Stimulated activated CD4-positive, alpha-beta T cell treated with anti-CD3 and anti-CD28 coated beads, Interleukin-15, amount 100 ng/mL, for 24 hours (primary cell): ENCODE measurements at regions not wholly inside any gene's neighbourhood (a gene's known extent, or its start where the extent isn't known, plus 50 kb on each side); places are given as distances from the start of the nearest gene placed in this dataset.

Experiments
- DNase-seq: peaks from one replicate; pipeline ENCODE4 v3.0.0-alpha.2; 2020

DNA sequence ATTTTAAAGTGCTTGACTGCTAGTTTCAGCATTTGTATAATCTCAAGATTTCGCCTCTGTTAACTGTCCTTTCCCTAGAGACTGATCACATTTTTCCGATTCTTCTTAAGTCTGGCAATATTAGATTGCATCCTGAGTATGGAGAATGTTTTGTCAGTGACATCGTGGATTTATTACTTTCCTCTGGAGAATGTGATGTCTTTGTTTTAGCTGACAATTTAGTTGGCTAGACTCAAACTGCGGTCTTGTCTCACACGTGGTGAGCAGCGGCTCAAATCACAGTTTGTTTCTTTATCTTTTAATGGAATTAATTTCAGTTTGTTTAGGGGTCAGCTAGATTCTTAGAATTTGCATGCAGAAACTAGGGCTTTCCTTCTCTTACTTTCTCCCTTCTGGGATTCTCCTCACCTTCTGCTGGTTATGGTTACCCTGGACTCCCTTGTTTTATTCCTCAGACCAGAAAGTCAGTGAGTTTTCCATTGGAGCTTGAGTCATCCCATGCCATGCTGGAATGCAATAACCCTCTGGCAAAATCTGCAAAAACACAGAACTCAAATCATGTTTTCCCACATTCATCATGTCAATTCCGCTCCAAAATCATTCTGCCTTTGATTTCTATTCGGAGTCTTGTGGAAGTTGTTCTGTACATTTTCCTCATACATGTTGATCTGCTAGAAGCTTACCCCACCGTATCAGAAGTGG is 327.2 kb upstream of the TRIB2 start:
- DNase-seq = no peak

DNA sequence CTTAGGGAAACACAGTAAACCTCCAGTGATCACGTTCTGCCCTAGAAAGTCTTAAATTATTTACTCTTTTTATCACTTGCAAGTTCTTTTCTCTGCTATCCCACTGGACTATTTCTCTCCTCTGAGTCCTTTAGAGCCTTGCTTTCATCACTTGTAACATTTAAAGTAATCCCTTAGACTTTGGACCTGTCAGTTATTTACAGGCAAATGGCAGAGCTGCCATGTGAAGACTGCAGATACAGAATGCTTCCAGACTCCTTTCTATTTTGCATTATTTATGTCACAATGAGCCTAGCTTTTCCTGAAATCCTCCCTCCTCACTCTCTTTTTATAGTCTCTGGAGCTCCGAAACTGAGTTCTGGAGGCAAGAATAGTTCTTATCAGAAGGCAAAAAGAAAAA is 325.6 kb upstream of the TRIB2 start:
- no peak for DNase-seq

DNA sequence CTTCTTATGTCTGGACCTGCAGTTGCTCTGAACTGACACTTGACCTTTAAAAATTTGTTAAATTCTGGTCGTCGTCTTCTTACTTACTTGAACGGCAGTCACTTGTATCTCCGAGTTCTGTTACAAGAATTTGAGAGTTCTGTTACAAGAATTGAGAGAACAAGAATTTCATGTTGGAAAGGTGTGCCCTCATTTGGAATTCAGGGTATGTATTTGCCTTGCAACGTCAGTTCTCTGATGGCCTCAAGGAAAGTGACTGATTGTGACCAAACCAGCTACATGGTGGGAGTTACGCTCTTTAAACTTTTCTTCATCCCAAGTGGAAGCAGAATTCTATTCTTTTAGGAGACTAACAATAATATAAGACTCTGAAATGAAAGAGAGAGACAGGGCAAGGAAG is 320.0 kb upstream of the TRIB2 start:
- no peak for DNase-seq

DNA sequence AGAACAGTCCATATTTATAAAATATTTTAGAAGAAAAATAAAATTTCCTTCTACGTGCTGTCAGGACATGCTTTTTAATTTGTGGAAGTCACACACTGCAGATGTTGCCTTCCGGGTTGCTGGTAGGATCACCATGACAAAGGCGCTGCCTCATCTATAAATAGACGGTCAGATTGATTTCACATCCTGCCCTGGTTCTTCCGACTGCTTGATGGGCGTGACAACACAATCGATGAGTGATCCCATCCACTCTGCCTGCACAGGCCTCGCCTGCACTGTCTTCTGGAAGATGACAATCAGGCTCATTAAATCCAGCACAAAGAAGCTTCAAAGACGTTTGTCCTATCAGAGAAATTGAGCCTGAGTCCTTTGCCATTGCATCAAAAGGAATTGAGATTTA is 318.9 kb upstream of the TRIB2 start:
- no peak for DNase-seq

DNA sequence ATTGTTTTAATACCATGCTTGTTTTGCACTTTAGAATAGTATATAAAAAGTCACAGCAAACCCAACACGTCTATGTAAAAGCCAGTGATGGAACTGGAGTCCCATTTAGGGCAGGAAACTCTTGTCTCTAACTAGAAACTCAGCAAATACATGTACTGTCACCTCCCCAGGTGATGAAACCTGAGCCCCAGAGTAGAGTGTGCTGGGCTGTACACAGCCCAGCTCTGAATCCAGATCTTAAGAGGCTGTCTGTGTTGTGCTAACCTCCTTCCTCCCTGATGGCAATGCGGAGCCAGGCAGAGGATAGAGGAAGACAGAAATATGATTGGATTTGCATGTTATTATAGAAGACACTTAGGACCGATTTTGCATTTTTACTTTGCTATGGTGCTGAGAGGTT is 317.5 kb upstream of the TRIB2 start:
- no peak for DNase-seq

DNA sequence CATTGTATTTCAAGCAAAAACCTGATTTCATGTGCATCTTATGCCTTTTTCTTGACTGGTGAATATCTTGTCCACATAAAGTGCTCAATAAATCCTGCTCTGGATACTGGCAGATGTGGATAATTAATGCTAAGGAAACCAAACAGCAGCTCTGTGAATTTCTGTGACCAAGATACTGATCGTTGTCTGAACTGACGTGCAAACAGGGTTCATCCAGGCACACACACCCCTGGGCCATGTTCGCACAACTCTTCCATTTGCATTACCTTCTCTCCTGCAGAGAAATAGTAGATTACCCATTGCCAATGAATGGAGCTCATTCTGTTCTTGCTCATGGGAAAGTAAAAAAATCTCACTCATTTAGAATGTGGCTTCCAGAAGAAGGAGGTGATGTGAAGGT is 316.2 kb upstream of the TRIB2 start:
- DNase-seq = no peak

DNA sequence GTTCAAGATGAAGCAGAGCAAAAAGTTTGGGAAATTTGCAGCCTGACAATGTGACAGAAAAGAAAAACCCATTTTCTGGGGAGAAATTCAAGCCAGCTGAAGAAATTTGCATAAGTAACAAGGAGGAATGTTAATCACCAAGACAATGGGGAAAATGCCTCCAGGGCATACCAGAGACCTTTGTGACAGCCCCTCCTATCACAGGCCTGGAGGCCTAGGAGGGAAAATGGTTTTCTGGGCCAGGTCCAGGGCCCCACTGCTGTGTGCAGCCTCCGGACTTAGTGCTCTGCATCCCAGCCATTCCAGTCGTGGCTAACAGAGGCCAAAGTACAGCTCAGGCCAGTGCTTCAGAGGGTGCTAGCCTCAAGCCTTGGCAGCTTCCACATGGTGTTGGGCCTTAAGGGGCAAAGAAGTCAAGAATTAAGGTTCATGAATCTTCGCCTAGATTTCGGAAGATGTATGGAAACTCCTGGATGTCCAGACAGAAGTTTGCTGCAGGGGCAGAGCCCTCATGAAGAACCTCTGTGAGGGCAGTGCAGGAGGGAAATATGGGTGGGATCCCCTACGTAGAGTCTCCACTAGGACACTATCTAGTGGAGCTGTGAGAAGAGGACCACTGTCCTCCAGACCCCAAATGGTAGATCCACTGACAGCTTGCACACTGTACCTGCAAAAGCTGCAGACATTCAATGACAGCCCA is 314.1 kb upstream of the TRIB2 start:
- no peak for DNase-seq

DNA sequence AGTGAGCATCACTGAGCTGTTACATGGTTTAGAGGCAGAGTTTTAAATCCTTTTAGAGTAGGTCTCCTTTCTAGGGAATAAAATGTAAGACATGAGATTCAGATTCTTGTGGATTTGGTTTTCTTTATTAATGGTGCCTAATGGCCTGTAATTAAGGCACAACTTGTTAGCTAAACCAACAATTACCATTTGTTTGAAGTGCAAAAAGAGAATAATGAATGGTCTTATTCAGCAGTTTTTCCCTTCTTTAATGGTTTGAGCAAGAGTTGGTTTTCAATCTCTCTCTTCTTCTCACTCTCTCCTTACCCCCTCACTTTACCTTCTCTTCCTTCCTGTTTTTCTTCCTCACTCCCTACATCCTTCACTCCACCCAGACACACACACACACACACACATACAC is 312.2 kb upstream of the TRIB2 start:
- DNase-seq = no peak

DNA sequence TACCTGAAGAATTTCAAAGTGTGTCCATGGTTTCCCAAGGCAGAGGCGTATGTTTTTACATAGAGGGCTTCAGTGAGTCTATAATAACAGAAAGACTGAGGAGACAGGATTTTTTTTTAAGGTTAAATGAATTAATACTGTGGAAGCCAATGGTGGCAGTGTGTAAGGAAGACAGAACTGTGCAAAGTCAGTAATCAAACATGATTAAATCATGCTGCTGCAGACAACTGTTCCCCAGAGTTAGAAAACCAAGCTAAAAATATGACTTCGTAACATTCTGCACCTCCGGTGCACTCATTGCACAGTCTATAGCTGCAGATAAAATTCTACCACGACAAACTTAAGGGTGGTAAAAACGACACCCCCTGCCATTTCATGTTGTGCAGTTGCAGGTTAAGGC is 309.6 kb upstream of the TRIB2 start:
- no peak for DNase-seq

DNA sequence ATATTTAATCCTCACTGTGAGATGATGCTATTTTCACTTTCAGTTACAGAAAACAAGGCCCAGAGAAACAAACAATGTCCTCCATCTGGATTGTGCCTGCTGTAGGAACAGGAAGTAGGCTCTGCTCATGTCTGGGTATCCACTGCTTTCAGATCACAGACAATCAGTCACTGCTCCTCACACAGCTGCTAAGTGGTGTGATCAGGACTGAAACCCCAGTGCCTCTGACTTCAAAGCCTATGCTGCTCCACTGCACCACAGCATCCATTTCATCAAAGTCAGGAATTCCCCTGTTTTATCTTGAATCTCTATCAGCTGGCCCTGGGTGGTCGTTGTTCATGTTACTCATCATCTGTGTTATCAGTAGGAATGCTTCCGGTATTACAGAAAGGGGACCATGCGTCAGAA is 303.8 kb upstream of the TRIB2 start:
- DNase-seq = peak; percentile 43

DNA sequence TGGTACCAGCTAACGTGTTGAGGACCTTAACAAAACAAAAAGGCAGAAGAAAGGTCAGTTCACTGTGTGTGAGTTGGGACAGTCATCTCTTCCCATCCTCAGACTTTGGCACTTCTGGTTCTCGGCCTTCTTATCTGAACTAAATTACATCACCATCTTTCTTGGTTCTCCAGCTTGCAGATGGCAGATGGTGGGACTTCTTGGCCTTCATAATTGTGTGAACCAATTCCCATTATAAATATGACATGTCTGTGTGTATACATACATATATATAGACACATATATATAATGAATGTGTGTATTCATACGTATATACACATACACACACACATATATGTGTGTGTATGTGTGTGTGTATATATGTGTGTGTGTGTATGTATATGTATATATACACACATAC is 301.2 kb upstream of the TRIB2 start:
- no peak for DNase-seq

DNA sequence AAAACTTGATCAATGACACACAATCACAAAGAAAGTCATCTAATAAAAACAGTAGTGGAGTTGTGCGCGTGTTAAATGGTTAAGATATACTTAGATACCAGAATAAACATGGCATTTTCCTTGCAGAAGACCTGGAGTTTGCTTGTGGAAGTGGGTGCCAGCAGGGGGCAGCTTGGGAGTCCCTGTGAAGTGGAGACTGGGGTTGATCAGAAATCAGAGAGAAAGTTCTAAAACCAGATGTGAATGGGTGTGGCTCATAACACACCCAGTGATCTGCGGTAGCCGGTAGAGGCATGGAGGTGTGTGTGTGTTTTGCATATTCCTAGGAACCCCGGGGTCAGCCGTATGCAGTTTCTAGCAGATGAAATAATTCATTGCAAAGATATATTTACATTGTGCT is 300.1 kb upstream of the TRIB2 start:
- DNase-seq = peak; percentile 65

DNA sequence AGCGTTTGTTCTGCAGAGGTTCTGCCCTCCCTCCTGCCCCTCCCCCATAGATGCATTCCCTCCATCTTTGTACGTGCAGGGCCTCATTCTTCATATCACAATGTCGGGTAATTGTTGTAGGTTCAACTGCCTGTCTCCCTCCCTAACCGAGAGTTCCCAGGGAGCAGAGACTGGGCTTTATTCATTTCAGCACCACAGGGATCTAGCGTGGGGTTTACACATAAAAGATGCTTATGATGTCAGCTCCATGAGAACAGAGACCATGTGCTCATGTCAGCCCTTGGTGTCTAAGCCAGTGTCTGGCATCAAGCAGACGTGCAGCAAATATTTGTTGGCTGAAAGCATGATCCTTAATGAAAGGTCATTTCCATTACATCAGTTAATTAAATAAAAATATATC is 298.9 kb upstream of the TRIB2 start:
- no peak for DNase-seq

DNA sequence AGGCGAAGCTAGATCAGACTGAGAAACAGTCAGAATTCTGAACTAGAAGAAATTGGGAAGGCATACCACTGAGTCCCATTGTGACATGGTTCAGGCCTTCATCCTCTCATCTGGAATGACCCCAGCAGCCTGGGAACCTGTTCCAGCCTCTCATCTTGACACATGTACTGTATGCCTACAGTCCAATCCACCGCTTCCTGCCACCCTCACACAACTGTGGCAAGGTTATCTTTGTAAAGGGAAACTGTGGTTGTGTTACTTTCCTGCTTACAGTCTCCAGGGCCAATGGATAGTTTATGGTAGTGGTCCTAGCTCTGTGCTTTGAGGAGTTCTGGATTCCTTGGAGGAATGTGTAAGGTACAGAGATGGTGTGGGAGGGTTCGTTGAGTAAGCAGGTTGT is 296.9 kb upstream of the TRIB2 start:
- DNase-seq = no peak

DNA sequence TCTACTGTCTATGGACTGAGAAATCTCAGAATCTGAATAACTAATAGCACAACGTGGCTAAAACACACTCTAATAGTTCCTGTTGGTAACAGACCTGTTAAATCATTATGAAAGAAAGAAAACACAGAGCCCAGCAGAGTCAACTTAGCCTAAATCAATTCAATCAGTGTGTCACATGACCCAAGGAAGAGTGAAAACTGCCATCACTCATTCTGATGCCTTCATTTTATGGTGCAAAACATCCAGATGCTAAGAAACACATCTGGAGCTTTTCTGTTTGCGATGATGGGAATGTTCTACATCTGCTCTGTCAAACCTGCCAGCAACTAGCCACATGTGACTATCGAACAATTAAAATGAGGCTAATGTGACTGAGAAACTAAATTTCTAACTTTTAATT is 295.7 kb upstream of the TRIB2 start:
- DNase-seq = no peak

DNA sequence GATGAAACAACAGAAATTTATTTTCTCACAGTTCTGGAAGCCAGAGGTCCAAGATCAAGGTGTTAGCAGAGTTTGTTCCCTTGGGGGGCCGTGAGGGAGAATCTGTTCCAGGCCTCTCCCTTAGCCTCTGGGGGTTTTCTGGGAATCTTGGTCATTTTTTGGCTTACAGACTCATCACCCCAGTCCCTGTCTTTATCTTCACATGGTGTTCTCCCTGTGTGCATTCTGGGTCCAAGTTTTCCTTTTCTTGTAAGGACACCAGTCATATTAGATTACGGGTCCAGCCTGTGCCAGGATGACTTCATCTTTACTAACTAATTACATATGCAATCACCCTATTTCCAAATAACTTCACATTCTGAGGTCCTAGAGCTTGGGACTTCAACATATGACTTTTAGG is 292.5 kb upstream of the TRIB2 start:
- DNase-seq = no peak

DNA sequence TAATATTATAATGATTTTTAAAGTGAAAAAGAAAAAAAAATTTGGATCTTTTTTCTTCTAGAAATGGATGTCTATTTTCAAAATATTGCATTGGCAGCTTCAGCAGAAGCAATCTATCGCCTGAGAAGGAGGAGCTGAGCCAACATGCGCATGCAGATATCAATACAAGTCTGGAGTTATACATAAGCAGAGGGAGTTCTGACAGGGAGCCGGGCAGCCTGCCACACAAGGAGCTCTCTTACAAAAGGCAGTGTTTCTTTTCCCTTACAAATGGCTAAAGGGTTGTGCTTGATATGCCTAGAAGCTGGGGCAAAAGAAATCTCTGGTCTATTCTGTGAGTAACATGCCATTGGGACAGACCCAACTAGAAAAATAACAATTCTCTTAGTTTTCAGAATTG is 291.9 kb upstream of the TRIB2 start:
- no peak for DNase-seq

DNA sequence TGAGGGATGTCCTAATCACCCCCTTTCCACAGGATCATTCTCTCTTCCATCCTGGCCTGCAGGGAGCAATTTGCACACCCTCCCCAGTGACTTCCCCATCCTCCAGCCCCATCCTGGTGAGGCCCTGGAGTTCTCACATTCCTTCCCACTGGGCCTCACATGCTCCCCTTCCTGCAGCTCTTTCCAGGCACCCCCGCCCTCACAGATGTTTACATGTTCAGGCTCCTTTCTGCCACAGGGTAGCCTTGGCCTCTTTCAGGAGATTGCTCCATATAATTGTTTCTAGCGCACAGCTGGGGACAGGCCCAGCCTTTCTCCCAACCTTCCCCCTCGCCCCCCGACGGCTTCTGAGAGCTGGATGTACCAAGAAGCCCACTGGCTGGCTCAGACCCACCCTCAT is 288.4 kb upstream of the TRIB2 start:
- DNase-seq = no peak

DNA sequence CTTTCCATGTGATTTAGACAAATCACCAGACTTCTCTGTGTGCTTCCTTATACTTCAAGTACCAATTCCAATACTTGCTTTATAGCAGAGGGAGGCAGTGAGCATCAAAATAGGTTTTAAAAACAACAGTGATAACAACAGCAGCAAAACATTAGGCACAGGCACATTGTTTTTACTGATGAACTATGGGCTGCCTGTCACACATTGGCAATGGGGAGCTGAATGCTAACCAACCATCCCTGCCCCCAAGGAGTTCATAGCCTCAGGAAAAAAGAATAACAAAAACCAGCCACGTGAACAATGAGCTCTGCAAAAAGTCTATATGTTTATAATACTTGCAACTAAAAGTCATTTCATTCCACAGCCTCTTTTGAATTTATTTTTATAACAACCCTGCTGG is 287.9 kb upstream of the TRIB2 start:
- DNase-seq = no peak

DNA sequence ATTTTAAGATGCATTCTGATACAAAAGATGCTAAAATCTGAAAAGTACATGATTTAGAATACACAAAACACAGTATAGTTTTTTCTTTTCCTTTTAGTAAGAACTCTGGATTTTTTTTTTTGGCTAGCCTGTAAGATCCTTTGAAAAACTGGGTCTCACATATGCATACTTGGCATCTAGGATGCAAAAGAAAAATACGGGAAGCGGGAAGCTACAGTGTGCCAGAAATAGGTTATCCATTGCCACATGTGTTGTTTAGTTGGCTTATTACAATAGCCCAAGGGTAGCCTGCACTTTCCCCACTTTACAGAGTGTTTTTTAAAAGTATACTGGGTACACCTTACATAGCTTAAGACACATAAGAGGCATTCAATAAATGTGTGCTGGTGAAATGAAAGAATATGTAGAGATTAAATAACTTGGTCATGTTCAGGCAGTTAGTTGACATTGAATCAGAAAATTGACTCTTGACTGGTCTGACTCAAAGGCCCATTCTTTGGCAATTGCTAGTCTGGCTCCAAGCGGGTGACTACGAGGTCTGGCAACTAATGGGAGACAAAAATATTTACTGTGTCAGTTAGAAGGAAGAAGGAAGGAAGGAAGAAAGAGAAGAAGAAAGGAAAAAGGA is 286.8 kb upstream of the TRIB2 start:
- no peak for DNase-seq

DNA sequence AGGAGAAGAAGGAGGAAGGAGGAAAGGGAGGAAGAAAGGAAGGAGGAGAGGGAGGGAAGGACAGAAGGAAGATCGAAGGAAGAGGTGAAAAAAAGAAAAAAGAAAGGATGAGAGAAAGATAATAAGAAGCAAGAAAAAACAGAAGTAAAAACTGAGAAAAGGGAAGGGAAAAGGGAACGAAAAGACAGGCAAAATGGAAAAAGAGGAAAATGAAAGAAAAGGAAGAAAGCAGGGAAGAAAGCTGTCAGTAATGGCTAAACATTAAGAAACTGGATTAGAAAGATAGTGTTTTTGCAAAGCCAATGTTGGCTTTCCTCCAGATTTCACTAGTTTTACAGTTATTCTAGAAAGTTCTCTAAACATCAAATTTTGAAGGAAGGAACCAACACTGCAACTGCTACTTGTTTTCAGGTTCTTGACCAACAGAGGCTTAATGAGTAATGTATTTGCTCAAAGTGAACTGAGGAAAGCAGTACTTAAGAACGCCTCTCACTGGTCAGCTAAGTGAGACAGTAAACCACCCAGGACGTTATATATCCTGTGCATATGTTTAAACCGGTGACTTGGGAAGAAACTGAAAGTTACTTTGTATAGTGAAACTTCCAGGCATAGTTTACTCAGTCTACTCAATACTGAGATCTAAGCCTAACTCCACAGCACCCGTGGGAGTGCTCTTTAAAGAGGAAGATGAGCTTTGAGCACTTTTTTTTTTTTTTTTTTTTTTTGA is 286.2 kb upstream of the TRIB2 start:
- peak; percentile 62 for DNase-seq

DNA sequence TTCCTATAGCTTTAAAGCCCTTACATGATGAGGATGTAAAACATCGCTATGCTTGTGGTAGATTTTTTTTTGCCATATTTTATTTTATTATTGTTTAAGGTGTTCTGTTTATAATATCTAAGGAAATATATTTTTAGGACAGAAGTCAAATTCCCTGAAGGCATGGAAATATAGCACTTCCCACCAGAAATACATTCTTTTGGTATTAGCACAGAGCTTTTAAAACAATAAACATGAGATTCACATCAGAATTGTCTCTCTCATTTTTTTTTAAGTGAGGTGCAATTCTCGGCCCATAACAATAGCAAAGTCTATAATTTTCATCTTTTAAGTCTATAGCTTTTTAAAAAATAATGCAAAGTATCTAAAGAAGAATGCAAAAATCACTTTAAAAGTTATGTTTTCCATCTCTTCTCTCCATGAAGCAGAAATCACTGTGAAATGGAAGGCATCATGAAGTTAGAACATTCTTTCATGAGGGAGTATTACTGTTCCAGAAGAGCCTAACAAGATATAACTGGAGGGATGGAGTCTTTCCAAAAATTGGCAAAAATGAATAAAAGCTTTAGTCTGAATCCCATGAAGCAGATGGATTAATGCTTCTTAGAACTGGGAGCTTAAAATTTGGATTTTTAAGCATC is 283.6 kb upstream of the TRIB2 start:
- no peak for DNase-seq

DNA sequence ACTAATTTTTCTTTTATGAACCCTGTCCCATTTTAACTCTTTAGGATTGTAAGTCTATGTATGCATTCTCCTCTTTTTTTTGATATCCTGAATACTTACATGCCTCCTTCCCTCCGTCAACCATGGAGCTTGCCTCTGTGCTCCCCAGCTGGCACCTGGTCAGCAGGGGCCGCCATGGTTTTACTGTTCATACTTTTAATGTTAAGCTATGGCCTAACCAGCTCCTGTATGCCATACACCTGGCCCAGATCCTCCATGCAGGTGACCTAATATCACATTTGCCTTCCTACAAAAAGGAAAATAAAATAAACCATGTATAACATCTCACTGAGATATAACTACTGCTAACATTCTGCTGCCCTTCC is 283.1 kb upstream of the TRIB2 start:
- no peak for DNase-seq
